A172 (cell line): ENCODE measurements at regions not wholly inside any gene's neighbourhood (a gene's known extent, or its start where the extent isn't known, plus 50 kb on each side); places are given as distances from the start of the nearest gene placed in this dataset.

ENCODE experiments used
- DNase-seq: peaks from one replicate; pipeline ENCODE4 v3.0.0-alpha.2; 2015; ENCODE audit warnings: low spot score

DNA sequence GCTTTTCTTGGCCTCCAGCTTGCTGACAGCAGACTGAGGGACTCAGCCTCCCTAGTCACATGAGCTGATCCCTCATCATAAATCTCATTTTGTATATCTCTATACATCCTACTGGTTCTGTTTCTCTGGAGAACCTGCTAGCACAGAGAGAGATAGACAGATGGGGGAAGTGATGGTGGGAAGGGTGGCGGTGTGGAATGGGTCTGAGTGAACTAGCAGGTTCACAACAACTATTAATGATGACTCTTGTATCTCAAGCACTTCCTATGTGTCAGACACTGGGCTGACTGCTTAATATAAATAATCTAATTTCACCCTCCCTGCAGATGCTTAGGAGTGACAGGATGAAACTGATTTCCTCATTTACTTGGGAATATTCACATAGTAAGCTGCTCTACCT, 106.9 kb upstream of the TLE3 start:
- DNase-seq = no peak

DNA sequence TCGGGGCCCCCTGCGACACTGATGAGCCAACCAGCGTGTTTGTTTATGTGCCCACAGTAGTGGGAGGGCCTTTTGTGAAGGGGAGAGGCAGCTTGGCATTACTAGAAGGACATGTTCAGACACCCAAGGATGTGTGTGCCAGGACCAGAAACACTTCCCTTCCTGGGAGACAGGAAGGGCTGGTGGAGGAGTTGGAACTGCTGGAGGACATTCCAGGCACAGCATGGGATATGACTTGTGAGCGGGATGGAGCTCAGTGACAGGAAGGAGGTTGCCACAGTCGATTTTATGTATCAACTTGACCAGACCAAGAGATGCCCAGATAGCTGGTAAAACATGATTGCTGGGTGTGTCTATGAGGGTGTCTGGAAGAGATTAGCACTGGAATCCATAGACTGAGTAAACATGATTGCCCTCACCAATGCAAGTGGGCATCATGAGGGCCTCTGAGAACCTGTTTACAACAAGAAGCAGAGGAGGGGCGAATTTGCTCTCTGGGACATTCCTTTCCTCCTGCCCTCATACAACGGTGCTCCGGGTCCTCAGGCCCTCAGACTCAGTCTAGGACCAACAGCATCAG, 106.4 kb upstream of the TLE3 start:
- no peak for DNase-seq

DNA sequence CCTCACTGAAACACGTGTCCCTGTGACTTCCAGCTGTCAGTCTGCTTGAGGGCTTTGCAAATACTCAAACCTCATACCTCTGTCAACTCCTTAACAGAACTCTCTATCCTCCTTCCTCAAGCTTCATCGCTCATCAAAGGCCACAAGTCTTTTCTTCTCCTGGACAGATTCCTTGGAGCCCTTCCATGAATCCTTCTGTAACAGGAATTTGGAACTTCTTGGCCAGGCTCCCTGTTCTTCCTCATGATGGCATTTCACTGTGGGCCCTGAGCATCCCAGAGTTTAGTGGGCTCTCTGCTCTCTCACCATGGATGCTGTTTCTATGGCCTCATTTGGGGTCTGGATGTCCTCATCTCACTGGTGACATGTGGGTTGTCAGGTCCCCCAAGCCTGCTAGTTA, 105.0 kb upstream of the TLE3 start:
- no peak for DNase-seq

DNA sequence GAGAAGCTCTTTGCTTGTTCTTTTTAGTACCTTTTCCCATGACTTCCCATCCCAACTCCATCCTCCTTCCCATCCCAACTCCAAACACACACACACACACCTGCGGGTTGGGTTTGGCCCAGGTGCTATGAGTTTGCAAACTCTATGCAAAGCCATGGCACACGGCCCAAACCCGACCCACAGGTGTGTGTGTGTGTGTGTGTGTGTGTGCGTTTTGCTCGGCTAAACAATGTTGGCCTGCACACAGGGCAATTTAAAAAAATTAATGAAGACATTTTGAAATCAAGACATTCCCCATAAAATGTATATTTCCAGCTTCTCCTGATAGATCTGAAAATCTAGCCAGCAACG, 103.7 kb upstream of the TLE3 start:
- DNase-seq = no peak

DNA sequence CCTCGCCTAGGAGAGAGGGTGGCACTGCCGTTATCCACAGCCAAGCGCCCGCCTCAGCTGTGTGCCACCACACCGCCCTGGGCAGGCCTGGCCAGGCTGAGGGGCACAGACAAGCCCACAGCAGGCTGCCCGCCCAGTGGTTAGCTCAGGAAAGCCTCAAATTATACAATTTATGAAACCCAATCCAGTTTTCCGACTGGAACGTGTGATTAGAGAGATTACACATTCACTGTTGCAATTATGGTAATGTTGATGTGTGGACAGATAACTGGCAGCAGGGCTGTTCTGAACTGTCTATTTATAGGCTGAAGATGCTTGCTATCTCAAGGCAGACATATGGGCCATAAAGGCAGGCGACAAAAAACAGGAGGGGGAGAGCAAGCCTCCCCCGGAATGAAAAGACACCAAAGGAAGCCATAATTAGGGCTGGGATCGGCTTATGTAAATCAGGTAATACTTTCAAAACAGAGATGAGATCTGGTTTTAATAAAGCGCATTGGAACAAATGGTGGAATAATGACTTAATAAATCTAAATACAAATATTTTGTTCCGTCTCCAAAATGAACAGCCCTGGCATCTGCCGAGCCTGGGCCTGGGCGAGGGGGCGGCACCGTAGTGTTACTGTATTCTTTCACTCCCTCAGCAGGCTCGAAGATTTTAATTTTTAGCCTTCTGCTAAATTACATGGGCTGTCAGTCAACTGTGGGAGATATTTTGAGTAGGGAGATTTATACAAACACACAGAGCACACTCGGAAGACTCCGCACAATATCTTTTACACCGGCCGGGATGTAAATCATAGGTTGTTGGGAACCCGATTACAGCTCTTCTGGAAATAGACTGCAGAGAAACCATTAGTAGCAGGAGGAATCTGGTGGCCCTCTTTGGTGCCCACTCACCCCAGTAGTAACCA, 103.1 kb upstream of the TLE3 start:
- DNase-seq = no peak

DNA sequence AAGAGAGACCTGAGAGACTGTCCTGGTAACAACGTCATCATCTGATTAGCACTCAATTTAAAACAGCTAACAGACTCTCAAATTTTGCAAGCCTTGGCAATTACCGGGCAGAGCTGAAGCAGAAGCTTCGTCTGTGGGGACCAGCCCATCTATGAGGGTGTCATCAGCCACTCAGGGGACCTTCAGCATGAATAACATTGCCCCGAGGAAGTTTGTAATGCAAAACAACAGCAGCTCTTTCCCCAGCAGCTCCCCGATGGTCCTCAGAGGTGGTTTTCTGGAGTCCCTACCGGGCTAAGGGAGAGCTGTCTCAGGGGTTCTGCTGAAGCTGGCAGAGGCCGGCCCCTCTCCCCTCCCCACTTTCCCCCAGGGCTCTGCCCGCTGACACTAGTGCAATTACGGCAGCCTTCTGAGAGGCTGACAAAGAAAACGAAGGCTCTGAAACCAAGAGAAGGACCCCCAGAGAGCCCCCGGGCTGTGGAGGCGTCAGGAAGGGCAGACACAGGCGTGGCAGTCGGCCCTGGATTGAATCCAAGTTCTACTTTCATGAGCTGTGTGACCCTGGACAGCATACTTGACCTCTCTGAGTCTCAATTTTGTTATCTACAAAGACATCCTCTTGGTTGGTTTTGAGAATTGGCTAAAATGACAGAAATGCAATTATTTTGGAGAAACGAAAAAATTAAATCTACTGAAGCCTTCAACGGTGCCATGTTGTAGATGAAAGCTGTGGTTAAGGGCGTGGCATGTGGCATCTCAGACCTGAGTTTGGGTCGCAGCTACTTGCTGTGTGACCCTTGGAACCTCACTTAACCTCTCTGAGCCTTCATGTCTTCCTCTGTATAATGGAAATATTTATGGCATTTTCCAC, 102.1 kb upstream of the TLE3 start:
- no peak for DNase-seq

DNA sequence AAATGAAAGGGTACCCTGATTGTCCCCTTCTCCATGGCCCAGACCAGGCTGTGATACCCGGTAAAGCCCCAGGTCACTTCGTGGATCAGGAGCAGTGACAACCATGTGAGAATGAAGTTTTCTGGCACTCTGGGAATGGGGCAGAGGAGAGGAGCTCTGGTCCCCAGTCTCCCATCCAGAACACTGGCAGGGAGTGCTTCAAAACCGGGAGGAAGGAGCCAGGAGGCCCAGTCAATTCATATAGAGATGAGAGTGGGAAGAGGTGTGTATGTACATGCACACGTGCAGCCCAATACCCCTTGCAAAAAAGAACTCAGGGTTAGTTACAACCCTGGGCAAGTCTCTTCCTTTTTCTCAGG, 101.4 kb upstream of the TLE3 start:
- no peak for DNase-seq

DNA sequence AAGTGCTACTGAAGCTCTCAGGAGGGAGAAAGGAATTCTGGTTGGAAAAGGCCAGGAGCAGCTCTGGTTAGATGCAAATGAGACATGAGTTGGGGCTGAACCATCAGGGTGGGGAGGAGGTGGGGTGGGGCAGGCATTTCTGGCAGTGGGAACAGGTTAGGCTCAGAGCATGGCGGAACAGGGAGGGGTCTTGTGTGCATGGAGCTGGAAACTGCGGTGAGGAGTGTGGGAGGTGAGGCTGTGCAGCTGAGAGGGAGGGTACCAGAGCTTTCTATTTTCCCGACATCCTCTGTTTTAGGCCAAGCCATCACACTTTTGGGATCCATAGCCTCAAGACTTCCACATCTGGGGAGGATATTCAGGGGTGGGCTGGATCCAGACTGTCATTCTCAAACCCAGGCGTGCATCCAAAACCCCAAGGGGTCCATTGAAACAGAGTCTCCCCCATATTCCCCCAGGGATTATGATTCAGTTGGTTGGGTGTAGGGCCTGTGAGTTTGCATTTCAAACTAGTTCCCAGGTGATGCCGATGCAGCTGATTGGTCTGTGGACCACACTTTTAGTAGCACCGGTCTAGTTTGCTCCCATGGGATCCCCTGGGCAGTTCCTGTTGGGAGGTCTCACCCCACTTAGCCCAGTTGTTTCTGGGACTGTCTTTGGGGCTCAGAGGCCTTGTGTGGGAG, 100.9 kb upstream of the TLE3 start:
- no peak for DNase-seq

DNA sequence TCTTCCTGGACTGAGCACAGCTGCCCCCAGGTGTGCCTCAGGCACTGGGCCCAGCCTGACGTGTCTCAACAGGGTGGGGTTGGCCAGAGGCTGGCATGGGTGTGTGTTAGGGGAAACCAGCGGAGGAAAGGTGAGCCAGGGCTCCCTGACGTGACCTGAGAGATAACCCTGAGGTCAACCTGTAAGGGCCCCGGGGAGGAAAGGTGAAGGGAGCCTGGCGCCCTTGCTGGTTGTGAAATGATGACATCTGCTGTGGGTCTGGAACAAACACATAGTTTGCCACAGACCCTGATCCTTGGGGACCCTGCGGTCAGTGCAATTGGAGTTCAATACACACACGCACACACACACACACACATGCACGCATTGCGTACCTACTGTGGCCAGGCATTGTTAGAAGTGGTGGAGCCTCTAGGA, 100.2 kb upstream of the TLE3 start:
- DNase-seq = no peak

DNA sequence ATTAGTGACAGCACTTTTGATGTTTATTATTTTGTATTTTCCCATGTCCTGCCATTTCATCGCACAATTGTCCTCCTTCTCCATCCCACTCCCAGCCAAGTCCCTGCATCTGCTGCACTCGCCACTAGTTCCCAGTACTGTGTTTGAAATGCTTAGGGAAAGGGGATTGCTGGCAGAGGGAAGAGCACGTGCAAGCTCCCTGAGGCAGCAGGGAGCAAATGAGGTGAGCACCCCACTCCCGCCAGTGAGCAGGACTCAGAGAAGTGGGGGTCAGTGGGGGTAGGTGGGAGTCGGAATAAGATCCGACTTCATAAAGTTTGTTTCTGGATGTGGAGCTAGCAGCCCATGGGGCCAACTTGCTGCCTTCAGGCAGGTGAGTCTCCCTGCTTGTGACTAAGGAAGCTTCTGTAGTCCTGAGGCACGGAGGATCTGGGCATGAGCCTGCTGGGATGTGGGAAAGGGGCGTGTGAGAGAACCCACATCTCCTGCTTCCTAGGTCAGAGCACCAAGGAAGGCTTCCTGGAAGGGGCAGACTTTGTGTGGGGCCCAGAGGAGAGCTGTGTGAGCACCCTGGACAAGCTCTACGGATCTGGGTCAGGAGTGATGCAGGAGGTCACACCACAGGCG, 99.7 kb upstream of the TLE3 start:
- peak; percentile 19 for DNase-seq

DNA sequence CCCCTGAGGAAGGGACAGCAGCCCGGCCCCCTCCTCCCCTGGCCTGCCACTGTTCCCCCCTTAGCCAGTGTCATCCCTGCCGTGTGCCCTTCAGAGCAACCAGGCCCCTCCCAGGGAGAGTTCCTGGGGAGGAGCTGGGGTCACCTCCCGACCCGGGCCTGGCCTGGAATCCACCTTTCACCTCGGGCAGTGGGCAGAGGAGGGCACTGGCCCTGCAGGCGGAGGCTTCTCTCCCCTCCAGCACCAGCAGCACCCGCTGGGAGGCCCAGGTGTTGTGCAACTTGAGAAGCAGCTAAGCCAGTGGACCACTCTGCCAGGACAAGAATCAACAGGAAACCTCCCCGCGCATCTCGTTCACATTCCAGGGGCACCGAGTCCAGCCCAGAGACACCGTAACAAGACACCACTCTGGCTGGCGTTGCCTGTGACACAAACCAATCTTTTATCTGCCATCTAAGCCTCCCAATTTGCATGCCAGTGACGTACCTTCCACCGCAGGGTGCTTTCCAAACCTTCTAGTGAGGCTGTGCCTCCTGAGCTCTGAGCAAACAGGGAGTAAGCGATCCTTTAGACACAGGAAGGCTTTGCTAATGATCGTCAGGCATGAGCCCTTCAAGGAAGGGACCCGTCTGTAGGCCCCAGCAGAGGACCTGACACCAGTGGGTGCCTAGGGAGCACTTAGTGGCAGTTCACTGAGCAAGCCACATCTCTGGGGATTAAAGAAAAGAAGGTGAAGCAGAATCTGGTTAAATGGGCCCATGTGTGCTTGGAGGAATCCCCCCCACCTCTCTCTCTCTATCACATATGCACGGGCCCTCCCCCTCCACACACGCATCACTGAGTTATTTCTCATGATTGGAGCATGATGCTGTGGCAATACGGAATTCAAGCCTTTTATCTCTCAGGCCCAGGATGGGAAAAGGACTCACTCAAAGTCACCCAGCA, 98.9 kb upstream of the TLE3 start:
- DNase-seq = peak; percentile 96

DNA sequence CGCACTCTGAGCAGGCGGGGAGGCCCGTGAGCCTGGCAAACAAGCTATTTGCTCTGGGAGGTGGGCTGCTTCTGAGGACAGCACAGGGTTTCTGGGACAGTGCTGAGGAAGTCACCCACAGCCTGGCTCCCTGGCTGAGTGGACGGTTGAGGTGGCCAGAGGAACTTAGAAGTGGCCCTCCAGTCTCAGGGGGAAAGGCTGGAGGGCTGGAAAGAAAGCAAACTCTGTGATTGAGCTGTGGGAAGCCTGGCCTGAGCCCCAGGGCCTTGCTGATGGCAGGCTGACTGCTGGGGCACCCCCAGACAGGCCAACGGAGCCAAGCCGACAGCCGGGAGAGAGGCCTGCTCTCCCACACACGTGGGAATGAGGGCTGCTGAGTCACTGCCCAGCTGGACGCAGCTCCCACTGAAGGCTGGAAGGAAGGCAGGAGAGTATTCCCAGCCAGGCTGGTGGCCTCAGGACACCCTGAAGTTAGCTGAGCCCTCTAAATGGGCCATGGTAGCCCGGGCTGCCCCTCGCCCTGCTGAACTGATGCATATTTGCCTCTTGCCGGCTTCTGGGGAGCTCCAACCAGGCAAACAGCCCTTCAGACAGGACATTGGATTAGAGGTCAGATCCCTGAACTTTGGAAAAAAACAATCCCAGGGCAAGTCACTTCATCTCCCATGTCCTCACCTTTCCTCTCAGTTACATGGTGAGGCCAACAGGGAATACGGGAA, 98.0 kb upstream of the TLE3 start:
- peak; percentile 85 for DNase-seq

DNA sequence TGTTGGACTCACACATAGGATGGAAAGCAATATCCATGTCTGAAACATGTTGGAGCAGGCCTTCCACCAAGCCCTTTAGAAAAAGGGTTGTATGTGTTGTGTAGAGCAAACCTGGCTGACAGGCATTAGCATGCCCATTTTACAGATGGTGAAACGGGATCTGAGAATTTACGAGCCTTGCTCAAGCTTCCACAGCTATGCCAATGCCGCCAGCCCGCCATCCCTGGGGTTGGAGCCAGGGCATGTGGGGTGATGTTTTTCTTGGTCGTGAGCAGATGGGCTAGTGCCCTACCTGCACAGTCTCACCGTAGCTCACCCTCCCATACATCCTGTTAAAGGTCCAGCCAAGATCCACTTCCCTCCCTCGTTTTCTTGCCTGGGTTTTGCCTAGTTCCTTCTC, 97.5 kb upstream of the TLE3 start:
- no peak for DNase-seq

DNA sequence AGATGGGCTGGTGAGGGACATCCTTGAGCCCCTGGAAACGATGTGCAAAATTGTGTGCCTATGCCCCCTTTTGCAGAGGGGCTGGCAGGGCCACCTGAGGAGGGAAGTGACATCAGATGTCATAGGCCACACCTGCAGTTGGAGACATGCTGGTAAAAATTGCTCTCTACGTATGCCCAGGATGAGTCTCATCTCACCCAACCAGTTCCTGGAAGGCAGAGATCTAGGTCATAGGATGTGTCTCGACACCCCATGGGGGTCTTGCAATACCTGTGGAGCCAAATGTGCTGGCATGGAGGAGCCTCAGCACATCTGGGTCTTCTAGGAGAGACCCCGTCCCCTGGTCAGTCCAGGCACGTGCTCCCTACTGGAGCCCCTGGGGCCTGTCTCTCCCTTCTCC, 96.5 kb upstream of the TLE3 start:
- DNase-seq = no peak

DNA sequence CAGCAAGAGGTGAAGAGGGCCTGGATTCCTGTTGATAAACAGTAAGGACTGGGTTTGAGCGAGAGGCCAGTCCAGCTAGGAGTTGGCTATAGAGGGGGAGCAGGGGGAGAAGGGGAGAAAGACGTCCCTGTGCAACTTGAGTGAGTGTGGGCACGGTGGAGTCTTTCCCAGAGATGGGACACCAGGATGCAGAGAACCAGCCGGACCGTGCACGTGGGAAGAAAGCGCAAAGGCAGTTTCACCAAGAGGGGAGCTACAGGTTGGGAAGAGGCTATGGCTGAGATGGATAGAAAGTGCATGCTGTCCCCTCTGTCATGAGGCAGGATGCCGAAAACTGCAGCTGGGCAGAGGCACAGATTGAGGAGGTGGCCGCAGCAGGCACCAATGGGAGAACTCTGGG, 96.0 kb upstream of the TLE3 start:
- no peak for DNase-seq

DNA sequence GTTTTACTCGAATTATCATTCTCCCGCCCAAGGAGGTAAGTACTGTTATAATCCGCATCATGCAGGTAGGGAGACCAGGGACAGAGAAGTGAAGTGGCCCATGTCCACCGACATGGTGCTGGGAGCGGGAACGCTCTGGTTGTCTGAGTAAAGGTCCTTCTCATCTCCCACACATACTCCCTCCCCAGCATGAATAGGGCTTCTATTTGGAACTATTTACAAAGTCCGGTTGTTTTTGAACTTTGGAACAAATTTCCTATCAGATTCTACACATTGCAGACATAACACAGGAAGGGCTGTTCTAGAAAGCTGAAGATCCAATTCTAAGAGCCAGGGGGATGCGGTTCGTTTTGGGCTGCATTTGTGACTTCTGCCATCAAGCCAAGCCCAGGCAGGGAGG, 94.8 kb upstream of the TLE3 start:
- DNase-seq = no peak

DNA sequence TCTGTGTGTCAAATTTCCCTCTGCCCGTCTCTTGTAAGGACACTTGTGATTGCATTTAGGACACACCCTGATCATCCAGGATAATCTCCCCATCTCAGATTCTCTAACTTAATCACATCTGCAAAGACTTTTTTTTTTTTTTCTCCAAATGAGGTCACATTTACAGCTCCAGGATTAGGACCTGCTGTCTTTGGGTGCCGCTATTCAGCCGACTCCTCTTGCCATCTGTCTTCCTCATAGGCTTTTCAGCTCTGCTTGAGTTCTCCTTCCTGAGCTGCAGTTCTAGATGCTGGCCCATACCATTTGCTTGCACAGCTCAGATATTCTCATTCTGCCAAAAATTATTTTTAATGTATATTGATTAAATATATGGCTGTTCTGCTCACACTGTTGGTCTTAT, 94.3 kb upstream of the TLE3 start:
- no peak for DNase-seq

DNA sequence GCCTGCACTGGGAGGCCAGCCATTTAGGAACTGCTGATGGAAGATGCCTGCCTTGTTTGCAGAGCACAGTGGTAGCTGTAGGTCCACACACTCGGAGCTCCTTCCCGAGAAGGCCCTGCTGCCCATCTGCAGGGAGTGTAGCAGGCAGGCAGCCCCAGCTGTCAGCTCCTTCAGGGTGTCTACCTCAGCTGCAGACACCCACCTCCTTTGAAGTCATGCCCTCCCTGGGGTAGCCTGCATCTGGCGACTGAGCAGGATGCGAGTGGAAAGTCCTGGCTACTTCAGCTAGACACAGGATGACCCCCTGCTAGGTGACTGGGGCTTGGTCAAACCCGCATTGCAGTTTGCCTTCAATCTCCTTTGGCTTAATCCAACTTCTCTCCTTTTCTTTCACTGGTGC, 93.2 kb upstream of the TLE3 start:
- DNase-seq = no peak

DNA sequence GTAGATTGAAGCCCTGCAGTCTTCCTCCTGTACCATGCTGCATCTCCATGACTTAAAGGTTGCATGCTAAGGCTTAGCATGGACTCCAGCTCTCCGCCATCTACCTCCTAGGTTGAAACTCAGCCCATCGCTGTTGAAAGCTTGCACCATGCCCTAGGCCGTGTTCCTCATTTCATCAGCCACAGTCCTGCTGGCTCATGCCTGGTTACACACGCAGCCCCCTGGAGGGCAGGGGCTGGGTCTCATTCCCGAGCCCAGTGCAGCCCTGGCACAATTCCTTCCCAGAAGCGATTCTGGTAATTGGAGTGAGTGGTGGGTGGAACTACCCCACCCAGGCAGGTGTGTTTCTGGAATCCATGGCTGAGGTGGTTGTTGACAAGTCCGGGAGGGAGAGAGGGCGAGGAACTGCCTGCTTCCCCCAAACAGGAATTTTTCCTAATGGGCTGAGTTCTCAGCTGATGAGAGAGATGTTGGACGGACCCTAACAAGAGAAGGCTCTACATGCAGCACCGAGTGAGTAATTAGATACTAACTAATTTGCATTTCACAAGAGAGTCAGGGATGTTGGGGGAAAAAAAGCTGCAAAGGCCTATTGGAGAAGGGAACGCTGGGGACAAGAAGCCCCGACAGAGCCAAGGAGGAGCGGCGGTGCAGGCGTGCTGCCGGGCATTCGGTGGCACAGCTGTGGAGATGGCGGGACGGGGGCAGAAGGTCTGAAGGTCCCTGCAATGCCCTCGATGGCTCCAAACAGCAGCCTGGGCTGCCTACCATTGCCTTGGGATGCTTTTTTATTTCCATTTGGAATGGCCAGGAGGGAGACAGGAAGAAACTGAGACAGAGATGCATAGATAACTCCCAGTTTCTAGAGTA, 92.3 kb upstream of the TLE3 start:
- no peak for DNase-seq
